ENCODE measurements at regions not wholly inside any gene's neighbourhood (a gene's known extent, or its start where the extent isn't known, plus 50 kb on each side); places are given as distances from the start of the nearest gene placed in this dataset.

DNA sequence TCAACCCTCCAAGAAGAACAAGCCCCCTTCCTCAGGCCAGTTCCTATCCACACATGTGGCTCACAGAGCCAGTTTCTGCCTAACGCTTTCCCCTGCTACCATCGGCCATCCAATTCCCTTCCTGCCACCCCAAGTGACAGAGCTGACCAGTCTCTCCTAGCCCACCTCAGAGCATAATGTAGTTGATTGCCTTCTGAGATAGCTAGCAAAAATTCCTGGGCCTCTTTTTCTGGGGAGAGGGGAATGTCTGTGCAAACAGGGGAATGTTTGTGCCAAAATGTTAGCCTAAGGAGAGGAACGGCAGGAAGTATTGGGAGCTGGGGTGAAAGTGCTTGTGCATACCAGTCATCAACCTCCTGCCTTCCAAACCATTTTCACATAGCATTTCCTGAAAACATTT lies 157.0 kb downstream of the PJA2 start (continued):
- TF ChIP-seq, protein P1, sequence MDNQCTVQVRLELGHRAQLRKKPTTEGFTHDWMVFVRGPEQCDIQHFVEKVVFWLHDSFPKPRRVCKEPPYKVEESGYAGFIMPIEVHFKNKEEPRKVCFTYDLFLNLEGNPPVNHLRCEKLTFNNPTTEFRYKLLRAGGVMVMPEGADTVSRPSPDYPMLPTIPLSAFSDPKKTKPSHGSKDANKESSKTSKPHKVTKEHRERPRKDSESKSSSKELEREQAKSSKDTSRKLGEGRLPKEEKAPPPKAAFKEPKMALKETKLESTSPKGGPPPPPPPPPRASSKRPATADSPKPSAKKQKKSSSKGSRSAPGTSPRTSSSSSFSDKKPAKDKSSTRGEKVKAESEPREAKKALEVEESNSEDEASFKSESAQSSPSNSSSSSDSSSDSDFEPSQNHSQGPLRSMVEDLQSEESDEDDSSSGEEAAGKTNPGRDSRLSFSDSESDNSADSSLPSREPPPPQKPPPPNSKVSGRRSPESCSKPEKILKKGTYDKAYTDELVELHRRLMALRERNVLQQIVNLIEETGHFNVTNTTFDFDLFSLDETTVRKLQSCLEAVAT (IDR thresholded peaks at IDR 0.05), result no peak
- no peak for TF ChIP-seq EZH2 (IDR thresholded peaks at IDR 0.05; ENCODE audit: borderline replicate concordance, control insufficient read depth, low read depth, low read length)

DNA sequence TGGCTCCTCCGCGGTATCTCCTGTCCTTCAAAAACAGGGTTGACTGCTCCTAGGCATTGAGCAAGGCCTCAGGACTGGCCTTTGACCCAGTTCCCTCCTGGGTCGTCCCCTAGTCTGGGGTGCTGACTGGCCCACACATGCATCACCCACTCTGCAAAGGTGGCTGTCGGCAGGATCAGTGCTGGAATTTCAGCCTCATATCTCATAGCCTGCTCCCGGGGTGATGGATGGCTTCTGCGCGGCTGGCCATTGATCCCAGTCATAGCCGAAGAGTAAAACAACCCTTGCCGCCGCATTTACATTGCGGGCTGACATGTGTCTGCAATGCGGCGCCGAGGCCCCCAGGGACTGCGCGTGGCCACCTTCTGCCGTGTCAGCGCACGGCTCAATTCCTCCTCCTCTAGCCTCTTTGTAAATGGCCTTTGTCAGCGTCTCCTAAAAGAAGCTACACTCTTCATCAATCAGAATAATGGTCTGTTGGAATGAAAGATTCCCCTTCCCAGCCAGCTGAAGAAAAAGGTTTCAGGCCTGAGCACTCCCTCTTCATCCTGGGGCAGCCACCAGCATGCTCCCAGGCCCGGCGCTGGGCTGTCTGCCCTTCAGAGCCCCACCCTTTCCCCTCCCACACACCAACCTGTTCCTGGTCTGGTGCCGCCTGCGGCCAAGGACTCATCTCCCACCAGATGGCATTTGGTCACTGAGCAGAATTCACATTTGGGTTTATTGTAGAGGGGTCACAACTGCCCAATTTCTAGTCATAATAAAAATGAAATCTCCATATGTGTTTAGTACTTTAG lies 159.0 kb downstream of the PJA2 start:
- no peak overlapping the region for H3K4me2 ChIP-seq (ENCODE audit: control insufficient read depth, insufficient read depth)
- H3K27me3 ChIP-seq (replicated peaks in 1 of 2; ENCODE audit: control insufficient read depth in 2 of 2, insufficient read depth in 2 of 2, low read length in 1 of 2), result no peaks in the 10 kb centered on the region
- H3K27ac ChIP-seq (ENCODE audit: control insufficient read depth, insufficient read depth), result no peak overlapping the region
- ChIA-PET CTCF (interaction anchor here (0.6 kb wide), 1 partner anchor 425 kb away, joined by 3 read pairs; no protein-coding TSS in a partner anchor), RAD21 (ENCODE audit: unreplicated experiment) (no interaction called here), SMC1A (ENCODE audit: uncharacterized antibody, unreplicated experiment) (no interaction called here), POLR2A (no interaction called here)
- H3K79me2 ChIP-seq (ENCODE audit: control insufficient read depth, insufficient read depth, low read length), result no peaks in the 10 kb centered on the region
- no peak for FAIRE-seq
- no peaks in the 10 kb centered on the region for H3K36me3 ChIP-seq (ENCODE audit: control insufficient read depth in 2 of 2, insufficient read depth in 2 of 2, low read length in 1 of 2)
- no peak for ATAC-seq
- no peak overlapping the region for H3K4me3 ChIP-seq
- peaks cover 12% of the 10 kb centered on the region for H3K4me1 ChIP-seq (ENCODE audit: control insufficient read depth, insufficient read depth, low read length)
- no peak overlapping the region for H2AFZ ChIP-seq (ENCODE audit: control insufficient read depth, low read depth, low read length)
- no TSS peak for BruUV-seq (replicated peaks)
- H4K20me1 ChIP-seq (ENCODE audit: control insufficient read depth, insufficient read depth), result no peaks in the 10 kb centered on the region
- no peak for DNase-seq (ENCODE audit: low read depth, low spot score)
- in situ Hi-C loops (cut with MboI) (no loop called here), intact Hi-C loops (cut with micrococcal nuclease; ENCODE audit: unreplicated experiment) (no loop called here)
- H3K9ac ChIP-seq (ENCODE audit: control insufficient read depth, insufficient read depth, low read length), result no peak overlapping the region
- WGBS (ENCODE audit: insufficient coverage, insufficient replicate concordance, low lambda C conversion rate, missing lambda C conversion rate), result 84% methylated on average over 24 of the region's 24 CpGs
- peaks cover 8% of the 10 kb centered on the region; the same call in 2 of the 3 replicates for H3K9me3 ChIP-seq (replicated peaks; ENCODE audit: control insufficient read depth, insufficient read depth, low read length)
- TF ChIP-seq NFXL1 (IDR thresholded peaks at IDR 0.05; ENCODE audit: borderline replicate concordance) (no peak), ZNF384 (IDR thresholded peaks at IDR 0.05; ENCODE audit: borderline replicate concordance, low read depth, low read length) (no peak), ZNF217 (IDR thresholded peaks at IDR 0.05) (no peak), YBX1 (IDR thresholded peaks at IDR 0.05) (no peak), PML (IDR thresholded peaks at IDR 0.05; ENCODE audit: low read length) (no peak), BACH1 (IDR thresholded peaks at IDR 0.05; ENCODE audit: borderline replicate concordance) (no peak)
- TF ChIP-seq, protein P2, sequence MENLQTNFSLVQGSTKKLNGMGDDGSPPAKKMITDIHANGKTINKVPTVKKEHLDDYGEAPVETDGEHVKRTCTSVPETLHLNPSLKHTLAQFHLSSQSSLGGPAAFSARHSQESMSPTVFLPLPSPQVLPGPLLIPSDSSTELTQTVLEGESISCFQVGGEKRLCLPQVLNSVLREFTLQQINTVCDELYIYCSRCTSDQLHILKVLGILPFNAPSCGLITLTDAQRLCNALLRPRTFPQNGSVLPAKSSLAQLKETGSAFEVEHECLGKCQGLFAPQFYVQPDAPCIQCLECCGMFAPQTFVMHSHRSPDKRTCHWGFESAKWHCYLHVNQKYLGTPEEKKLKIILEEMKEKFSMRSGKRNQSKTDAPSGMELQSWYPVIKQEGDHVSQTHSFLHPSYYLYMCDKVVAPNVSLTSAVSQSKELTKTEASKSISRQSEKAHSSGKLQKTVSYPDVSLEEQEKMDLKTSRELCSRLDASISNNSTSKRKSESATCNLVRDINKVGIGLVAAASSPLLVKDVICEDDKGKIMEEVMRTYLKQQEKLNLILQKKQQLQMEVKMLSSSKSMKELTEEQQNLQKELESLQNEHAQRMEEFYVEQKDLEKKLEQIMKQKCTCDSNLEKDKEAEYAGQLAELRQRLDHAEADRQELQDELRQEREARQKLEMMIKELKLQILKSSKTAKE (IDR thresholded peaks at IDR 0.05; ENCODE audit: low read depth, poor library complexity, severe bottlenecking), result no peak
- TF ChIP-seq, protein P3, sequence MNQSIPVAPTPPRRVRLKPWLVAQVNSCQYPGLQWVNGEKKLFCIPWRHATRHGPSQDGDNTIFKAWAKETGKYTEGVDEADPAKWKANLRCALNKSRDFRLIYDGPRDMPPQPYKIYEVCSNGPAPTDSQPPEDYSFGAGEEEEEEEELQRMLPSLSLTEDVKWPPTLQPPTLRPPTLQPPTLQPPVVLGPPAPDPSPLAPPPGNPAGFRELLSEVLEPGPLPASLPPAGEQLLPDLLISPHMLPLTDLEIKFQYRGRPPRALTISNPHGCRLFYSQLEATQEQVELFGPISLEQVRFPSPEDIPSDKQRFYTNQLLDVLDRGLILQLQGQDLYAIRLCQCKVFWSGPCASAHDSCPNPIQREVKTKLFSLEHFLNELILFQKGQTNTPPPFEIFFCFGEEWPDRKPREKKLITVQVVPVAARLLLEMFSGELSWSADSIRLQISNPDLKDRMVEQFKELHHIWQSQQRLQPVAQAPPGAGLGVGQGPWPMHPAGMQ (IDR thresholded peaks at IDR 0.05; ENCODE audit: borderline replicate concordance), result no peak
- TF ChIP-seq, protein P4, sequence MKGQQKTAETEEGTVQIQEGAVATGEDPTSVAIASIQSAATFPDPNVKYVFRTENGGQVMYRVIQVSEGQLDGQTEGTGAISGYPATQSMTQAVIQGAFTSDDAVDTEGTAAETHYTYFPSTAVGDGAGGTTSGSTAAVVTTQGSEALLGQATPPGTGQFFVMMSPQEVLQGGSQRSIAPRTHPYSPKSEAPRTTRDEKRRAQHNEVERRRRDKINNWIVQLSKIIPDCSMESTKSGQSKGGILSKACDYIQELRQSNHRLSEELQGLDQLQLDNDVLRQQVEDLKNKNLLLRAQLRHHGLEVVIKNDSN (IDR thresholded peaks at IDR 0.05; ENCODE audit: borderline replicate concordance, extremely low read length, insufficient read depth, low read depth, low read length), result no peak
- TF ChIP-seq, protein P5, sequence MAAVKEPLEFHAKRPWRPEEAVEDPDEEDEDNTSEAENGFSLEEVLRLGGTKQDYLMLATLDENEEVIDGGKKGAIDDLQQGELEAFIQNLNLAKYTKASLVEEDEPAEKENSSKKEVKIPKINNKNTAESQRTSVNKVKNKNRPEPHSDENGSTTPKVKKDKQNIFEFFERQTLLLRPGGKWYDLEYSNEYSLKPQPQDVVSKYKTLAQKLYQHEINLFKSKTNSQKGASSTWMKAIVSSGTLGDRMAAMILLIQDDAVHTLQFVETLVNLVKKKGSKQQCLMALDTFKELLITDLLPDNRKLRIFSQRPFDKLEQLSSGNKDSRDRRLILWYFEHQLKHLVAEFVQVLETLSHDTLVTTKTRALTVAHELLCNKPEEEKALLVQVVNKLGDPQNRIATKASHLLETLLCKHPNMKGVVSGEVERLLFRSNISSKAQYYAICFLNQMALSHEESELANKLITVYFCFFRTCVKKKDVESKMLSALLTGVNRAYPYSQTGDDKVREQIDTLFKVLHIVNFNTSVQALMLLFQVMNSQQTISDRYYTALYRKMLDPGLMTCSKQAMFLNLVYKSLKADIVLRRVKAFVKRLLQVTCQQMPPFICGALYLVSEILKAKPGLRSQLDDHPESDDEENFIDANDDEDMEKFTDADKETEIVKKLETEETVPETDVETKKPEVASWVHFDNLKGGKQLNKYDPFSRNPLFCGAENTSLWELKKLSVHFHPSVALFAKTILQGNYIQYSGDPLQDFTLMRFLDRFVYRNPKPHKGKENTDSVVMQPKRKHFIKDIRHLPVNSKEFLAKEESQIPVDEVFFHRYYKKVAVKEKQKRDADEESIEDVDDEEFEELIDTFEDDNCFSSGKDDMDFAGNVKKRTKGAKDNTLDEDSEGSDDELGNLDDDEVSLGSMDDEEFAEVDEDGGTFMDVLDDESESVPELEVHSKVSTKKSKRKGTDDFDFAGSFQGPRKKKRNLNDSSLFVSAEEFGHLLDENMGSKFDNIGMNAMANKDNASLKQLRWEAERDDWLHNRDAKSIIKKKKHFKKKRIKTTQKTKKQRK (IDR thresholded peaks at IDR 0.05; ENCODE audit: low read depth, low read length), result no peak
